GM23338 (cell line): ENCODE measurements at regions not wholly inside any gene's neighbourhood (a gene's known extent, or its start where the extent isn't known, plus 50 kb on each side); places are given as distances from the start of the nearest gene placed in this dataset.

Experiments
- ATAC-seq: fragments of 200-7000 bp; cut with Tn5 transposase; 3 replicates; pipeline ENCODE4 v1.9.1; 2020
- DNase-seq: peaks from one replicate; pipeline ENCODE4 v3.0.0-alpha.2; 2015; ENCODE audit warnings: low spot score
- H2AFZ ChIP-seq: fragments of 200-600 bp; sonication (generic); 2 replicates; pipeline ENCODE4 v1.8.0; 2016; ENCODE audit warnings: antibody characterized with exemption, mild to moderate bottlenecking, moderate library complexity
- H3F3A ChIP-seq: fragments of 200-600 bp; sonication (generic); replicated peaks from 2 replicates; pipeline ENCODE4 v1.8.0; 2017; ENCODE audit warnings: antibody characterized with exemption, mixed run types, low read depth
- H3K27ac ChIP-seq: fragments of 200-600 bp; sonication (generic); 2 replicates; pipeline ENCODE4 v1.6.1; 2016; ENCODE audit warnings: low read depth
- H3K27me3 ChIP-seq: fragments of 200-600 bp; sonication (generic); 2 replicates; pipeline ENCODE4 v1.8.0; 2016; ENCODE audit warnings: mild to moderate bottlenecking, mixed run types, moderate library complexity; ENCODE audit not compliant: insufficient read depth
- H3K36me3 ChIP-seq: fragments of 200-600 bp; sonication (generic); 2 replicates; pipeline ENCODE4 v1.8.0; 2016; ENCODE audit warnings: mild to moderate bottlenecking; ENCODE audit not compliant: insufficient read depth
- H3K4me1 ChIP-seq: fragments of 200-600 bp; sonication (generic); 2 replicates; pipeline ENCODE4 v1.8.0; 2016; ENCODE audit warnings: mild to moderate bottlenecking, moderate library complexity; ENCODE audit not compliant: insufficient read depth
- H3K4me2 ChIP-seq: fragments of 200-600 bp; sonication (generic); 2 replicates; pipeline ENCODE4 v1.7.1; 2017; ENCODE audit warnings: mixed run types
- H3K4me3 ChIP-seq: fragments of 200-600 bp; sonication (generic); 2 replicates; pipeline ENCODE4 v1.6.1; 2016; ENCODE audit warnings: mixed run types
- H3K79me2 ChIP-seq: fragments of 200-600 bp; sonication (generic); replicated peaks from 2 replicates; pipeline ENCODE4 v1.8.0; 2017; ENCODE audit warnings: mild to moderate bottlenecking; ENCODE audit not compliant: insufficient read depth
- H3K9me2 ChIP-seq: fragments of 200-600 bp; sonication (generic); 2 replicates; pipeline ENCODE4 v1.8.0; 2017; ENCODE audit not compliant: insufficient read depth
- H4K20me1 ChIP-seq: fragments of 200-600 bp; sonication (generic); replicated peaks from 2 replicates; pipeline ENCODE4 v1.8.0; 2017; ENCODE audit warnings: mild to moderate bottlenecking; ENCODE audit not compliant: insufficient read depth
- H3K27ac Mint-ChIP-seq: 2 replicates; pipeline ENCODE4 v1.8.0; 2020; ENCODE audit warnings: inconsistent platforms, mild to moderate bottlenecking, moderate library complexity, mixed read lengths
- H3K27me3 Mint-ChIP-seq: 3 replicates; pipeline ENCODE4 v1.8.0; 2022; ENCODE audit warnings: low read depth, mild to moderate bottlenecking, moderate library complexity, mixed read lengths, inconsistent platforms; ENCODE audit not compliant: insufficient read depth, poor library complexity
- H3K36me3 Mint-ChIP-seq: 3 replicates; pipeline ENCODE4 v1.8.0; 2021; ENCODE audit warnings: low read depth, mild to moderate bottlenecking, inconsistent platforms, moderate library complexity, mixed read lengths
- H3K4me1 Mint-ChIP-seq: 3 replicates; pipeline ENCODE4 v1.8.0; 2020; ENCODE audit warnings: mild to moderate bottlenecking, inconsistent platforms, mixed read lengths
- H3K4me3 Mint-ChIP-seq: 3 replicates; pipeline ENCODE4 v1.8.0; 2021; ENCODE audit warnings: moderate library complexity, mild to moderate bottlenecking, inconsistent platforms, mixed read lengths
- H3K9me3 Mint-ChIP-seq: 3 replicates; pipeline ENCODE4 v1.8.0; 2020; ENCODE audit warnings: moderate library complexity, mild to moderate bottlenecking, inconsistent platforms, mixed read lengths
- CREB1 ChIP-seq: fragments of 250-450 bp; sonication (Bioruptor Pico); IDR thresholded peaks from 2 replicates; pipeline ENCODE4 v1.5.0; 2020; ENCODE audit warnings: low read depth, mild to moderate bottlenecking, moderate library complexity
- EZH2 ChIP-seq: fragments of 200-600 bp; sonication (generic); IDR thresholded peaks from one replicate; pipeline ENCODE4 v1.8.0; 2017; ENCODE audit warnings: antibody characterized with exemption, mild to moderate bottlenecking, low read depth; ENCODE audit not compliant: unreplicated experiment
- EZH2phosphoT487 ChIP-seq: fragments of 200-600 bp; sonication (generic); IDR thresholded peaks from one replicate; pipeline ENCODE4 v1.8.1; 2018; ENCODE audit warnings: antibody characterized with exemption; ENCODE audit not compliant: unreplicated experiment
- JUNB ChIP-seq: IDR thresholded peaks from one replicate; pipeline ENCODE4 v1.6.1; 2016; ENCODE audit warnings: antibody characterized with exemption; ENCODE audit not compliant: unreplicated experiment
- NANOG ChIP-seq: IDR thresholded peaks from 2 replicates; pipeline ENCODE4 v1.6.1; 2016; ENCODE audit warnings: antibody characterized with exemption, borderline replicate concordance
- POLR2AphosphoS5 ChIP-seq: IDR thresholded peaks from 2 replicates; pipeline ENCODE4 v1.6.1; 2016; ENCODE audit warnings: antibody characterized with exemption, low read depth
- STAT1 ChIP-seq: IDR thresholded peaks from one replicate; pipeline ENCODE4 v1.6.1; 2016; ENCODE audit warnings: antibody characterized with exemption; ENCODE audit not compliant: unreplicated experiment
- ZNF114 ChIP-seq: fragments of 250-450 bp; sonication (Bioruptor Pico); IDR thresholded peaks from 2 replicates; pipeline ENCODE4 v1.5.0; 2020; ENCODE audit warnings: mild to moderate bottlenecking, moderate library complexity
- ZNF331 ChIP-seq: fragments of 250-450 bp; sonication (Bioruptor Pico); IDR thresholded peaks from 2 replicates; pipeline ENCODE4 v1.5.0; 2020; ENCODE audit warnings: low read depth, mild to moderate bottlenecking, moderate library complexity
- TF ChIP-seq, protein P1 (sequence below): IDR thresholded peaks from one replicate; pipeline ENCODE4 v1.6.1; 2018; ENCODE audit warnings: antibody characterized with exemption; ENCODE audit not compliant: unreplicated experiment
- TF ChIP-seq, protein P2 (sequence below): IDR thresholded peaks from 2 replicates; pipeline ENCODE4 v1.6.1; 2016; ENCODE audit warnings: antibody characterized with exemption
- TF ChIP-seq, protein P3 (sequence below), 2 experiments: fragments of 200-600 bp in 1 of 2; sonication (generic) in 1 of 2; conservative IDR thresholded peaks; 2 replicates each; pipeline versions ENCODE4 v1.5.1 to v1.6.1; 2016 to 2017; ENCODE audit warnings: antibody characterized with exemption in 2 of 2, low read depth in 2 of 2, mild to moderate bottlenecking in 2 of 2, moderate library complexity in 1 of 2
- TF ChIP-seq, protein P4 (sequence below): fragments of 250-450 bp; sonication (Bioruptor Pico); IDR thresholded peaks from 2 replicates; pipeline ENCODE4 v1.5.0; 2020; ENCODE audit warnings: mild to moderate bottlenecking, moderate library complexity

DNA sequence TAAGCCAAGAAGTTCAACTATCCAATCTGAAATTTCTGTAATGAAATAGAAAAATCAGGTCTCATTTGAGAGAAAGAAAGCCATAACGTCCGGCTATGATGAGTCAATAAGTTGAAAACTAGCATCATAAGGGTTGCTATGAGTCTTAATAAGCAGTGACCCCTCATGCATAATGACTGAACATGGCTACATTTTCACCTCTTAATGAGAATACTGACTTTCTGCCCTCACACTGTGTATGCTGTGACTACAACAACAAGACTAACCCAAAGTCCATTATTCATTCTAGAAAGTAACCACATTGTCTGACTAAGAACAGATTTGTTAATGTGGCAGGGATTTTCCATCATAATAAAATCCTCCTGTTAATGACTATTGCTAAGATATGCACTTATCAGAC is 884.0 kb upstream of the CADM2 start:
- ATAC-seq: no peak
- no peaks in the 10 kb centered on the region for H3F3A ChIP-seq
- no peak overlapping the region for H2AFZ ChIP-seq
- H3K4me1 Mint-ChIP-seq: no peaks in the 10 kb centered on the region
- no peak overlapping the region for H3K4me3 ChIP-seq
- TF ChIP-seq NANOG (no peak), CREB1 (CRISPR knock-in tag) (no peak), JUNB (no peak), EZH2phosphoT487 (no peak), ZNF114 (CRISPR knock-in tag) (no peak), STAT1 (no peak), ZNF331 (CRISPR knock-in tag) (no peak), EZH2 (no peak), POLR2AphosphoS5 (no peak)
- TF ChIP-seq, protein P1, sequence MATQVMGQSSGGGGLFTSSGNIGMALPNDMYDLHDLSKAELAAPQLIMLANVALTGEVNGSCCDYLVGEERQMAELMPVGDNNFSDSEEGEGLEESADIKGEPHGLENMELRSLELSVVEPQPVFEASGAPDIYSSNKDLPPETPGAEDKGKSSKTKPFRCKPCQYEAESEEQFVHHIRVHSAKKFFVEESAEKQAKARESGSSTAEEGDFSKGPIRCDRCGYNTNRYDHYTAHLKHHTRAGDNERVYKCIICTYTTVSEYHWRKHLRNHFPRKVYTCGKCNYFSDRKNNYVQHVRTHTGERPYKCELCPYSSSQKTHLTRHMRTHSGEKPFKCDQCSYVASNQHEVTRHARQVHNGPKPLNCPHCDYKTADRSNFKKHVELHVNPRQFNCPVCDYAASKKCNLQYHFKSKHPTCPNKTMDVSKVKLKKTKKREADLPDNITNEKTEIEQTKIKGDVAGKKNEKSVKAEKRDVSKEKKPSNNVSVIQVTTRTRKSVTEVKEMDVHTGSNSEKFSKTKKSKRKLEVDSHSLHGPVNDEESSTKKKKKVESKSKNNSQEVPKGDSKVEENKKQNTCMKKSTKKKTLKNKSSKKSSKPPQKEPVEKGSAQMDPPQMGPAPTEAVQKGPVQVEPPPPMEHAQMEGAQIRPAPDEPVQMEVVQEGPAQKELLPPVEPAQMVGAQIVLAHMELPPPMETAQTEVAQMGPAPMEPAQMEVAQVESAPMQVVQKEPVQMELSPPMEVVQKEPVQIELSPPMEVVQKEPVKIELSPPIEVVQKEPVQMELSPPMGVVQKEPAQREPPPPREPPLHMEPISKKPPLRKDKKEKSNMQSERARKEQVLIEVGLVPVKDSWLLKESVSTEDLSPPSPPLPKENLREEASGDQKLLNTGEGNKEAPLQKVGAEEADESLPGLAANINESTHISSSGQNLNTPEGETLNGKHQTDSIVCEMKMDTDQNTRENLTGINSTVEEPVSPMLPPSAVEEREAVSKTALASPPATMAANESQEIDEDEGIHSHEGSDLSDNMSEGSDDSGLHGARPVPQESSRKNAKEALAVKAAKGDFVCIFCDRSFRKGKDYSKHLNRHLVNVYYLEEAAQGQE: no peak
- TF ChIP-seq, protein P2, sequence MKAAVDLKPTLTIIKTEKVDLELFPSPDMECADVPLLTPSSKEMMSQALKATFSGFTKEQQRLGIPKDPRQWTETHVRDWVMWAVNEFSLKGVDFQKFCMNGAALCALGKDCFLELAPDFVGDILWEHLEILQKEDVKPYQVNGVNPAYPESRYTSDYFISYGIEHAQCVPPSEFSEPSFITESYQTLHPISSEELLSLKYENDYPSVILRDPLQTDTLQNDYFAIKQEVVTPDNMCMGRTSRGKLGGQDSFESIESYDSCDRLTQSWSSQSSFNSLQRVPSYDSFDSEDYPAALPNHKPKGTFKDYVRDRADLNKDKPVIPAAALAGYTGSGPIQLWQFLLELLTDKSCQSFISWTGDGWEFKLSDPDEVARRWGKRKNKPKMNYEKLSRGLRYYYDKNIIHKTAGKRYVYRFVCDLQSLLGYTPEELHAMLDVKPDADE: no peak
- TF ChIP-seq, protein P3, sequence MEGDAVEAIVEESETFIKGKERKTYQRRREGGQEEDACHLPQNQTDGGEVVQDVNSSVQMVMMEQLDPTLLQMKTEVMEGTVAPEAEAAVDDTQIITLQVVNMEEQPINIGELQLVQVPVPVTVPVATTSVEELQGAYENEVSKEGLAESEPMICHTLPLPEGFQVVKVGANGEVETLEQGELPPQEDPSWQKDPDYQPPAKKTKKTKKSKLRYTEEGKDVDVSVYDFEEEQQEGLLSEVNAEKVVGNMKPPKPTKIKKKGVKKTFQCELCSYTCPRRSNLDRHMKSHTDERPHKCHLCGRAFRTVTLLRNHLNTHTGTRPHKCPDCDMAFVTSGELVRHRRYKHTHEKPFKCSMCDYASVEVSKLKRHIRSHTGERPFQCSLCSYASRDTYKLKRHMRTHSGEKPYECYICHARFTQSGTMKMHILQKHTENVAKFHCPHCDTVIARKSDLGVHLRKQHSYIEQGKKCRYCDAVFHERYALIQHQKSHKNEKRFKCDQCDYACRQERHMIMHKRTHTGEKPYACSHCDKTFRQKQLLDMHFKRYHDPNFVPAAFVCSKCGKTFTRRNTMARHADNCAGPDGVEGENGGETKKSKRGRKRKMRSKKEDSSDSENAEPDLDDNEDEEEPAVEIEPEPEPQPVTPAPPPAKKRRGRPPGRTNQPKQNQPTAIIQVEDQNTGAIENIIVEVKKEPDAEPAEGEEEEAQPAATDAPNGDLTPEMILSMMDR (conservative IDR thresholded peaks at IDR 0.05; ENCODE audit: low read depth in 2 of 2): no peak
- TF ChIP-seq, protein P4, sequence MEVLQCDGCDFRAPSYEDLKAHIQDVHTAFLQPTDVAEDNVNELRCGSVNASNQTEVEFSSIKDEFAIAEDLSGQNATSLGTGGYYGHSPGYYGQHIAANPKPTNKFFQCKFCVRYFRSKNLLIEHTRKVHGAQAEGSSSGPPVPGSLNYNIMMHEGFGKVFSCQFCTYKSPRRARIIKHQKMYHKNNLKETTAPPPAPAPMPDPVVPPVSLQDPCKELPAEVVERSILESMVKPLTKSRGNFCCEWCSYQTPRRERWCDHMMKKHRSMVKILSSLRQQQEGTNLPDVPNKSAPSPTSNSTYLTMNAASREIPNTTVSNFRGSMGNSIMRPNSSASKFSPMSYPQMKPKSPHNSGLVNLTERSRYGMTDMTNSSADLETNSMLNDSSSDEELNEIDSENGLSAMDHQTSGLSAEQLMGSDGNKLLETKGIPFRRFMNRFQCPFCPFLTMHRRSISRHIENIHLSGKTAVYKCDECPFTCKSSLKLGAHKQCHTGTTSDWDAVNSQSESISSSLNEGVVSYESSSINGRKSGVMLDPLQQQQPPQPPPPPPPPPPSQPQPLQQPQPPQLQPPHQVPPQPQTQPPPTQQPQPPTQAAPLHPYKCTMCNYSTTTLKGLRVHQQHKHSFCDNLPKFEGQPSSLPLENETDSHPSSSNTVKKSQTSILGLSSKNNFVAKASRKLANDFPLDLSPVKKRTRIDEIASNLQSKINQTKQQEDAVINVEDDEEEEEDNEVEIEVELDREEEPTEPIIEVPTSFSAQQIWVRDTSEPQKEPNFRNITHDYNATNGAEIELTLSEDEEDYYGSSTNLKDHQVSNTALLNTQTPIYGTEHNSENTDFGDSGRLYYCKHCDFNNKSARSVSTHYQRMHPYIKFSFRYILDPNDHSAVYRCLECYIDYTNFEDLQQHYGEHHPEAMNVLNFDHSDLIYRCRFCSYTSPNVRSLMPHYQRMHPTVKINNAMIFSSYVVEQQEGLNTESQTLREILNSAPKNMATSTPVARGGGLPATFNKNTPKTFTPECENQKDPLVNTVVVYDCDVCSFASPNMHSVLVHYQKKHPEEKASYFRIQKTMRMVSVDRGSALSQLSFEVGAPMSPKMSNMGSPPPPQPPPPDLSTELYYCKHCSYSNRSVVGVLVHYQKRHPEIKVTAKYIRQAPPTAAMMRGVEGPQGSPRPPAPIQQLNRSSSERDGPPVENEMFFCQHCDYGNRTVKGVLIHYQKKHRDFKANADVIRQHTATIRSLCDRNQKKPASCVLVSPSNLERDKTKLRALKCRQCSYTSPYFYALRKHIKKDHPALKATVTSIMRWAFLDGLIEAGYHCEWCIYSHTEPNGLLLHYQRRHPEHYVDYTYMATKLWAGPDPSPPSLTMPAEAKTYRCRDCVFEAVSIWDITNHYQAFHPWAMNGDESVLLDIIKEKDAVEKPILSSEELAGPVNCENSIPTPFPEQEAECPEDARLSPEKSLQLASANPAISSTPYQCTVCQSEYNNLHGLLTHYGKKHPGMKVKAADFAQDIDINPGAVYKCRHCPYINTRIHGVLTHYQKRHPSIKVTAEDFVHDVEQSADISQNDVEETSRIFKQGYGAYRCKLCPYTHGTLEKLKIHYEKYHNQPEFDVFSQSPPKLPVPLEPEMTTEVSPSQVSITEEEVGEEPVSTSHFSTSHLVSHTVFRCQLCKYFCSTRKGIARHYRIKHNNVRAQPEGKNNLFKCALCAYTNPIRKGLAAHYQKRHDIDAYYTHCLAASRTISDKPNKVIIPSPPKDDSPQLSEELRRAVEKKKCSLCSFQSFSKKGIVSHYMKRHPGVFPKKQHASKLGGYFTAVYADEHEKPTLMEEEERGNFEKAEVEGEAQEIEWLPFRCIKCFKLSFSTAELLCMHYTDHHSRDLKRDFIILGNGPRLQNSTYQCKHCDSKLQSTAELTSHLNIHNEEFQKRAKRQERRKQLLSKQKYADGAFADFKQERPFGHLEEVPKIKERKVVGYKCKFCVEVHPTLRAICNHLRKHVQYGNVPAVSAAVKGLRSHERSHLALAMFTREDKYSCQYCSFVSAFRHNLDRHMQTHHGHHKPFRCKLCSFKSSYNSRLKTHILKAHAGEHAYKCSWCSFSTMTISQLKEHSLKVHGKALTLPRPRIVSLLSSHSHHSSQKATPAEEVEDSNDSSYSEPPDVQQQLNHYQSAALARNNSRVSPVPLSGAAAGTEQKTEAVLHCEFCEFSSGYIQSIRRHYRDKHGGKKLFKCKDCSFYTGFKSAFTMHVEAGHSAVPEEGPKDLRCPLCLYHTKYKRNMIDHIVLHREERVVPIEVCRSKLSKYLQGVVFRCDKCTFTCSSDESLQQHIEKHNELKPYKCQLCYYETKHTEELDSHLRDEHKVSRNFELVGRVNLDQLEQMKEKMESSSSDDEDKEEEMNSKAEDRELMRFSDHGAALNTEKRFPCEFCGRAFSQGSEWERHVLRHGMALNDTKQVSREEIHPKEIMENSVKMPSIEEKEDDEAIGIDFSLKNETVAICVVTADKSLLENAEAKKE (CRISPR knock-in tag): no peak
- no peak for DNase-seq
- 0 out of 2 replicates have a peak, but pooled peaks cover 3% of the 10 kb centered on the region for H3K36me3 ChIP-seq
- peaks cover 26% of the 10 kb centered on the region for H3K36me3 Mint-ChIP-seq
- H3K9me2 ChIP-seq: peaks cover 8% of the 10 kb centered on the region; the same call in 1 of the 2 replicates
- H3K27ac Mint-ChIP-seq: no peak overlapping the region
- H3K4me3 Mint-ChIP-seq: no peak overlapping the region
- no peaks in the 10 kb centered on the region for H4K20me1 ChIP-seq
- no peaks in the 10 kb centered on the region for H3K4me1 ChIP-seq
- H3K79me2 ChIP-seq: no peaks in the 10 kb centered on the region
- peaks cover 32% of the 10 kb centered on the region for H3K9me3 Mint-ChIP-seq
- no peaks in the 10 kb centered on the region for H3K27me3 ChIP-seq
- no peak overlapping the region for H3K27ac ChIP-seq
- no peak overlapping the region for H3K4me2 ChIP-seq
- no peaks in the 10 kb centered on the region for H3K27me3 Mint-ChIP-seq
